ENCODE measurements at regions not wholly inside any gene's neighbourhood (a gene's known extent, or its start where the extent isn't known, plus 50 kb on each side); places are given as distances from the start of the nearest gene placed in this dataset.

DNA sequence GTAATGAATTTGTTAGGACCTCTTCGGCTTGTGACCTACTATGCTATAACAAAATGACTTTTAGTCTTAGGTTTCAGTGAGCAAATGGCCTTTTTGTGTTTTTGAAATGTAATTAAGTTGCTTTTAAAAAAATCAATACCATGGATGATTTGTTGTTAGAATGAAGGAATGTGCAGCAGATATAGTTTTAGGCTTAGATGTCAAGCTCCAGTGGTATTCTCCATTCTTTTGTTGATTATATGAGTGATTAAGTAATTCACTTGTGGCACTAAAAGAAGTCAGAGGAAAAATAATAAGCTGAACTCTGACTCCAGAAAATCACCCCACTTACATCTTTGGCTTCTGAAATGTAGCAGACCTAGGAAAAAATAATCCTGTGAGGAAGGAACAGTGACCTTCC lies 474.1 kb upstream of the MIS18BP1 start:
- H3K27me3 ChIP-seq (ENCODE audit: control insufficient read depth in 2 of 2, insufficient read depth in 2 of 2, low read length in 2 of 2): no peaks in the 10 kb centered on the region
- H3K36me3 ChIP-seq (ENCODE audit: control insufficient read depth in 2 of 2, extremely low read depth in 1 of 2, insufficient read depth in 2 of 2, low read length in 2 of 2): no peaks in the 10 kb centered on the region
- intact Hi-C loops (cut with micrococcal nuclease): no loop called here
- ChIA-PET CTCF (no interaction called here), POLR2A (no interaction called here)
- no peak for FAIRE-seq
- H3K4me3 ChIP-seq (replicated peaks in 1 of 3; ENCODE audit: insufficient read depth in 1 of 3, low read depth in 1 of 3, low read length in 3 of 3): no peak overlapping the region
- TF ChIP-seq, protein P1, sequence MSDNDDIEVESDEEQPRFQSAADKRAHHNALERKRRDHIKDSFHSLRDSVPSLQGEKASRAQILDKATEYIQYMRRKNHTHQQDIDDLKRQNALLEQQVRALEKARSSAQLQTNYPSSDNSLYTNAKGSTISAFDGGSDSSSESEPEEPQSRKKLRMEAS (IDR thresholded peaks at IDR 0.05; ENCODE audit: insufficient read depth, insufficient read length): no peak
- no peak for TF ChIP-seq FOS (IDR thresholded peaks at IDR 0.05; ENCODE audit: borderline replicate concordance, insufficient read depth, low read length)
- TF ChIP-seq POLR2A (IDR thresholded peaks at IDR 0.05; ENCODE audit: low read depth, low read length): no peak
- no peak for TF ChIP-seq MYC (IDR thresholded peaks at IDR 0.05; ENCODE audit: low read depth, low read length)
- TF ChIP-seq EZH2 (IDR thresholded peaks at IDR 0.05; ENCODE audit: borderline replicate concordance, low read depth, low read length, severe bottlenecking): no peak
- no peak for TF ChIP-seq JUN (IDR thresholded peaks at IDR 0.05; ENCODE audit: borderline replicate concordance, insufficient read depth, insufficient read length, low read depth)
- no peak for TF ChIP-seq GATA2 (IDR thresholded peaks at IDR 0.05; ENCODE audit: insufficient read depth, insufficient read length, low read depth, low read length)
- no peak for TF ChIP-seq POLR2AphosphoS5 (IDR thresholded peaks at IDR 0.05; ENCODE audit: insufficient read depth, low read depth, low read length)
- TF ChIP-seq, protein P2, sequence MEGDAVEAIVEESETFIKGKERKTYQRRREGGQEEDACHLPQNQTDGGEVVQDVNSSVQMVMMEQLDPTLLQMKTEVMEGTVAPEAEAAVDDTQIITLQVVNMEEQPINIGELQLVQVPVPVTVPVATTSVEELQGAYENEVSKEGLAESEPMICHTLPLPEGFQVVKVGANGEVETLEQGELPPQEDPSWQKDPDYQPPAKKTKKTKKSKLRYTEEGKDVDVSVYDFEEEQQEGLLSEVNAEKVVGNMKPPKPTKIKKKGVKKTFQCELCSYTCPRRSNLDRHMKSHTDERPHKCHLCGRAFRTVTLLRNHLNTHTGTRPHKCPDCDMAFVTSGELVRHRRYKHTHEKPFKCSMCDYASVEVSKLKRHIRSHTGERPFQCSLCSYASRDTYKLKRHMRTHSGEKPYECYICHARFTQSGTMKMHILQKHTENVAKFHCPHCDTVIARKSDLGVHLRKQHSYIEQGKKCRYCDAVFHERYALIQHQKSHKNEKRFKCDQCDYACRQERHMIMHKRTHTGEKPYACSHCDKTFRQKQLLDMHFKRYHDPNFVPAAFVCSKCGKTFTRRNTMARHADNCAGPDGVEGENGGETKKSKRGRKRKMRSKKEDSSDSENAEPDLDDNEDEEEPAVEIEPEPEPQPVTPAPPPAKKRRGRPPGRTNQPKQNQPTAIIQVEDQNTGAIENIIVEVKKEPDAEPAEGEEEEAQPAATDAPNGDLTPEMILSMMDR (IDR thresholded peaks at IDR 0.05; ENCODE audit: extremely low read depth in 1 of 2, insufficient read depth in 1 of 2, low read depth in 1 of 2, low read length in 2 of 2): no peak
- no TSS peak for BruUV-seq (replicated peaks)
- no peak overlapping the region for H2AFZ ChIP-seq (ENCODE audit: low read depth, low read length)
- no peak overlapping the region for H3K9ac ChIP-seq (replicated peaks; ENCODE audit: extremely low read depth, insufficient read depth, low read length)
- no peak overlapping the region for H3K27ac ChIP-seq (ENCODE audit: insufficient read depth, low read depth, low read length)
- H3K4me2 ChIP-seq (ENCODE audit: insufficient read depth, low read length): no peak overlapping the region
- H4K20me1 ChIP-seq (replicated peaks; ENCODE audit: control insufficient read depth, extremely low read depth, insufficient read depth, low read length): no peaks in the 10 kb centered on the region
- no peaks in the 10 kb centered on the region for H3K9me1 ChIP-seq (replicated peaks; ENCODE audit: control insufficient read depth, extremely low read depth, insufficient read depth, low read length)
- no peaks in the 10 kb centered on the region for H3K79me2 ChIP-seq (ENCODE audit: control insufficient read depth, insufficient read depth, low read length)
- no peaks in the 10 kb centered on the region for H3K4me1 ChIP-seq (ENCODE audit: control insufficient read depth, extremely low read depth, insufficient read depth, low read length)
- H3K9me3 ChIP-seq (replicated peaks; ENCODE audit: control insufficient read depth, insufficient read depth, low read length): no peaks in the 10 kb centered on the region
- dilution Hi-C loops (cut with MboI; ENCODE audit: extremely low pct_ligation_motif_present, low sequenced_read_pairs): no loop called here
- no peak for DNase-seq (ENCODE audit: low read depth, low spot score)

Measured in endothelial cell of umbilical vein (primary cell).